Activated T-helper 2 cell treated with anti-CD3 and anti-CD28 coated beads, Interferon-gamma antibody, Interleukin-2, Interleukin-4, amounts not matched to agents 10 μg/mL and 5 μg/mL and 100 μg/mL, durations not matched to agents 14 hours and 24 hours and 36 hours (primary cell): ENCODE measurements at regions not wholly inside any gene's neighbourhood (a gene's known extent, or its start where the extent isn't known, plus 50 kb on each side); places are given as distances from the start of the nearest gene placed in this dataset.

Source experiments
- DNase-seq: peaks from one replicate; pipeline ENCODE4 v3.0.0; 2021; ENCODE audit warnings: low spot score
- H3K27ac Mint-ChIP-seq: one replicate; pipeline ENCODE4 v1.8.0; 2021; ENCODE audit warnings: mixed read lengths
- H3K27me3 Mint-ChIP-seq: one replicate; pipeline ENCODE4 v1.8.0; 2021; ENCODE audit warnings: low read depth, mixed read lengths
- H3K36me3 Mint-ChIP-seq: one replicate; pipeline ENCODE4 v1.8.0; 2021; ENCODE audit warnings: low read depth, mixed read lengths
- H3K4me1 Mint-ChIP-seq: one replicate; pipeline ENCODE4 v1.8.0; 2021; ENCODE audit warnings: low read depth, mixed read lengths
- H3K4me3 Mint-ChIP-seq: one replicate; pipeline ENCODE4 v1.8.0; 2021; ENCODE audit warnings: low read depth, mild to moderate bottlenecking, moderate library complexity, mixed read lengths
- H3K9me3 Mint-ChIP-seq: one replicate; pipeline ENCODE4 v1.8.0; 2021; ENCODE audit warnings: mixed read lengths
- intact Hi-C: fragments of 100-400 bp; cut with micrococcal nuclease; formaldehyde crosslinking; loops from one replicate; pipeline ENCODE4 v1.15.1; 2023

- Mint-ChIP-seq H3K27me3 (no peaks in the 10 kb centered on the region), H3K4me3 (no peak overlapping the region), H3K27ac (no peak overlapping the region), H3K36me3 (no peaks in the 10 kb centered on the region), H3K9me3 (no peaks in the 10 kb centered on the region), H3K4me1 (no peaks in the 10 kb centered on the region)
- intact Hi-C loops = no loop called here
- DNase-seq = no peak
These were observed 50.9 kb upstream of the PKP2 start for GRCh38 chr12:32947206-32948067.

- no peak overlapping the region for H3K4me3 Mint-ChIP-seq
- no peak overlapping the region for H3K27ac Mint-ChIP-seq
- intact Hi-C loops = no loop called here
- no peaks in the 10 kb centered on the region for H3K36me3 Mint-ChIP-seq
- H3K27me3 Mint-ChIP-seq = no peaks in the 10 kb centered on the region
- DNase-seq = no peak
- no peaks in the 10 kb centered on the region for H3K9me3 Mint-ChIP-seq
- H3K4me1 Mint-ChIP-seq = no peaks in the 10 kb centered on the region
These were observed 50.0 kb upstream of the PKP2 start for GRCh38 chr12:32946504-32947131.
